Osteocyte (in vitro differentiated cells): ENCODE measurements at regions not wholly inside any gene's neighbourhood (a gene's known extent, or its start where the extent isn't known, plus 50 kb on each side); places are given as distances from the start of the nearest gene placed in this dataset.

ENCODE experiments used
- DNase-seq: peaks from one replicate; pipeline ENCODE4 v3.0.0; 2021; ENCODE audit warnings: mixed read lengths; ENCODE audit not compliant: unreplicated experiment; ENCODE audit errors: extremely low spot score
- H3K27ac Mint-ChIP-seq: one replicate; pipeline ENCODE4 v1.8.0; 2021; ENCODE audit warnings: mild to moderate bottlenecking, mixed read lengths; ENCODE audit not compliant: unreplicated experiment
- H3K27me3 Mint-ChIP-seq: one replicate; pipeline ENCODE4 v1.8.0; 2021; ENCODE audit warnings: mixed read lengths; ENCODE audit not compliant: unreplicated experiment
- H3K36me3 Mint-ChIP-seq: one replicate; pipeline ENCODE4 v1.8.0; 2021; ENCODE audit warnings: mixed read lengths; ENCODE audit not compliant: unreplicated experiment
- H3K4me1 Mint-ChIP-seq: one replicate; pipeline ENCODE4 v1.8.0; 2021; ENCODE audit warnings: mixed read lengths; ENCODE audit not compliant: unreplicated experiment
- H3K4me3 Mint-ChIP-seq: one replicate; pipeline ENCODE4 v1.8.0; 2021; ENCODE audit warnings: mild to moderate bottlenecking, moderate library complexity, mixed read lengths; ENCODE audit not compliant: unreplicated experiment
- H3K9me3 Mint-ChIP-seq: one replicate; pipeline ENCODE4 v1.8.0; 2021; ENCODE audit warnings: mixed read lengths; ENCODE audit not compliant: unreplicated experiment
- CTCF ChIP-seq: fragments of 200-600 bp; sonication (generic); IDR thresholded peaks from 2 replicates; pipeline ENCODE4 v1.5.0; 2021; ENCODE audit warnings: antibody characterized with exemption, mild to moderate bottlenecking, moderate library complexity

DNA sequence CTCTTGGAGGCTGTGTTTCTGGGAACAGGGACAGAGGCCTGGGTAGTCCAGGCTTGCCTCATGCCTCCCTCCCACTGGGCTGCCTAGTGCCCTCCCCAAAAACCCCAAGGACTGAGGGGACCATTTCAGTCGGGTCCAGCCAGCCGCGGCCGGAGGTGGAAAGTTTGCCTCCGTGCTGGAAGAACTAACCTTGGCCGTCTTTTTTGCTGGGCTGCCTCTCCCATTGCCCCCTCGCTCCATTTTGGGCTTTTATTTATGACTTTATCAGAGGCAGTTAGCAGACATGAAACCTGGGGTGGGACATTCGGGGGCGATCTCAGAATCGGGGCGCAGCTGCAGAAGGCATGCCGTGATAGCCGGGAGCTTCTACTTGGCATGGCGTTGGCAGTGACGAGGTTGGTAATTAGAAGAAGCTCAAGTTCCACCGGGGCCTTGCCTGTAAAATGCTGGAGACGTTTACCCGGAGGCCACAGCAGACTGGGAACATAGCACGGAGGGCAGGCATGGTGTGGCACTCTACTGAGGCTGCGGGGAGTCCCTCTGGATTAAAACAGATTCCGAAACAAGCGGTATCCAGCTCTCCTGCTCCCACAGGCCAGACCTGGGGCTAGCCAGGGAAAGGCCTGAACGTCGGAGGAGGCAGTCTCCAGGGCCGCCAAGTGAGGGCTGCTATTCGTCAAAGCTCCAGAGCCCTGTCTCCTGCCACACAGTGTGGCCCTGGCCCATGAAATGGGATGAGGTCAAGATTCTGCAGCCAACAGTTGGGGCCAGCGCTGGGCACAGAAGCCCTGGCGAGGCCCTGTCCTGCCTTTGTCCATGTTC, 76.4 kb upstream of the PPARA start:
- Mint-ChIP-seq H3K9me3 (no peaks in the 10 kb centered on the region), H3K4me3 (peak overlapping the region; percentile 89), H3K36me3 (peaks cover 38% of the 10 kb centered on the region), H3K4me1 (peaks cover 63% of the 10 kb centered on the region), H3K27ac (peak overlapping the region; percentile 85), H3K27me3 (no peaks in the 10 kb centered on the region)
- no peak for DNase-seq
- no peak for TF ChIP-seq CTCF

DNA sequence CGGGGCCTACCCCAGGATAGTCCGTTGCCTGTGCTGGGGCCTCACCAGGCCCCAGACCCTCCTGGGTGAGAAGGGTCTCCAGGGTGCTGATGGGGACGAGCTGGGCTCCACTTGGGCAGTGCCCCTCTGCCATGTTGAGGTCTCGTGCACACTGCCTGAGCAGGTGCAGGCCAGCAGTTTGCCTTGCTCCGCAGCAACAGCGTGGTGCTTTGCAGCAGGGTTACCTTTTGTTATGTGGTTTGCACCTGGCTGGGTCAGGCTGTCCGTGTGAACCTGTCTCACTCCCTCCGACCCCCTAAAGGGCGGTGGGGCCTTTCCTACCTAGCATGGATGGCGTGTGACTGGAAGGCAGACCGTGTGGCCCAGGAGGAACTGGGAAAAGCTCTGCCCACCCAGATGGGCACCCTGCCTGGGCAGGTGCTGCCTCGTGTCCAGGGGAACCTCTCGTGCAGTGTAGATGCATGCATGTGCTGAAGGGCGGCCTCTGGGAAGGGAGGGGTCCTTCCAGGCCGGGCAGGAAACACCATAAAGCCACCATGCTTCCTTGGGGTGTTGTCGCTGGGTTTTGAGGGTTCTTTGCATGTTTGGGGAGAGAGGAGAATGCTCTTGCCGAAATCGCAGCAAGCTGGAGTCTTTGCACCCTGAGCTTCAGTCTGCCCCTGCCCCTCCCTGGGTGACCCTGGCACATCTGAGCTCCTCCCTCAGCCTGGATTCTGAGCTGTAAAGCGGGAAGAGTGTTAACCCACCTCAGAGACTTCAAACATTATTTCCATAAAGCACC, 75.4 kb upstream of the PPARA start:
- Mint-ChIP-seq H3K9me3 (no peaks in the 10 kb centered on the region), H3K27me3 (no peaks in the 10 kb centered on the region), H3K27ac (peak overlapping the region; percentile 85), H3K4me1 (peaks cover 58% of the 10 kb centered on the region), H3K4me3 (peak overlapping the region; percentile 89), H3K36me3 (peaks cover 38% of the 10 kb centered on the region)
- DNase-seq, result no peak
- no peak for TF ChIP-seq CTCF

- Mint-ChIP-seq H3K4me1 (peaks cover 62% of the 10 kb centered on the region), H3K36me3 (peaks cover 41% of the 10 kb centered on the region), H3K27me3 (no peaks in the 10 kb centered on the region)
These were observed 74.4 kb upstream of the PPARA start for GRCh38 chr22:46075764-46076531.

DNA sequence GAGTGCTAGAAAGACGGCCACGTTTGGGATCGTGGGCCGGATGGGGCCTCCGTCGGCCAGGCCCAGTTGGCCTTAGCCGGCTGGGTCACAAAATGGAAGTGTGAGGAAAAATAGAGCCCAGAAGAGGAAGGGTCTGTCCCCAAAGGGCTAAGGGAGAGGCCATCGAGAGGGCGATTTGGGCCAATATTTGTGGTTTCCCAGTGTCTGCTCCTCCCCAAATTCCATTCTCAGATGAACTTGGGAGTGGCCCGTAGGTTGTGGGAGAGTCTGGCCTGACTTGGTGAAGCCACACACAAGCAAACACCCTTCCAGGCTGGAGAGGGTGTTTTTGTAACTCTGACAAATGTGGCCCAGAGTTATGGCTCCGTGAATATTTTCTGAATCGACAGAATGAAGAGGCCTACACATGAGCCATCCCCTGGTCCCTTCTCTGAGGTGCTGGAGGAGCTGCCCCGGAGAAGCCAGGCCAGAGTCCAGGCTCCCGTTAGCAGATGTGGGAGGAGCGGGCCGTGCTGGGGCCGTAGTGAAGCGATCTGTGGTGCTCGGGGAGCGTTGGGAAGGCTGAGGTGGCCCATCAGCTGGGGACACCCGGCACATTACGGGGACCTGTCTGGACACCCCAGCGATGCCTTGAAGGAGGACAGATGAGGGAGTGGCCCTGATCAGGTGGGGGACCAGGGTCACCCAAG, 73.5 kb upstream of the PPARA start:
- DNase-seq, result no peak
- H3K27ac Mint-ChIP-seq, result peak overlapping the region; percentile 80
- H3K4me3 Mint-ChIP-seq, result peak overlapping the region; percentile 89
- peaks cover 44% of the 10 kb centered on the region for H3K36me3 Mint-ChIP-seq
- H3K27me3 Mint-ChIP-seq, result no peaks in the 10 kb centered on the region
- TF ChIP-seq CTCF, result no peak
- no peaks in the 10 kb centered on the region for H3K9me3 Mint-ChIP-seq
- H3K4me1 Mint-ChIP-seq, result peaks cover 68% of the 10 kb centered on the region

More at GRCh38 chr22:46075764-46076531, 74.4 kb upstream of the PPARA start:
- H3K27ac Mint-ChIP-seq, result peak overlapping the region; percentile 80
- no peaks in the 10 kb centered on the region for H3K9me3 Mint-ChIP-seq
- no peak for TF ChIP-seq CTCF
- DNase-seq, result no peak
- H3K4me3 Mint-ChIP-seq, result peak overlapping the region; percentile 89
